OCI-LY3 (cell line): ENCODE measurements at regions not wholly inside any gene's neighbourhood (a gene's known extent, or its start where the extent isn't known, plus 50 kb on each side); places are given as distances from the start of the nearest gene placed in this dataset.

Source experiments
- H2AFZ ChIP-seq: fragments of 200-600, 300-600 bp; shearing (Covaris generic); 2 replicates; pipeline ENCODE4 v1.6.0; 2014; ENCODE audit warnings: antibody characterized with exemption, low read depth, low read length
- H3K27ac ChIP-seq: fragments of 200-600, 300-600 bp; sonication (generic); 2 replicates; pipeline ENCODE4 v1.5.1; 2014; ENCODE audit warnings: mild to moderate bottlenecking, low read length, moderate library complexity, mixed read lengths
- H3K27me3 ChIP-seq: fragments of 200-600, 300-600 bp; sonication (generic); 2 replicates; pipeline ENCODE4 v1.6.1; 2014; ENCODE audit warnings: low read depth, low read length, mixed read lengths
- H3K36me3 ChIP-seq: fragments of 200-600, 300-600 bp; sonication (generic); replicated peaks from 2 replicates; pipeline ENCODE3; 2014; ENCODE audit warnings: low read depth, low read length, mixed read lengths
- H3K4me1 ChIP-seq: fragments of 300-600, 200-600 bp; sonication (generic); 2 replicates; pipeline ENCODE4 v1.6.1; 2014; ENCODE audit warnings: low read length, mixed read lengths
- H3K4me2 ChIP-seq: fragments of 200-600, 300-600 bp; sonication (generic); 2 replicates; pipeline ENCODE4 v1.6.1; 2014; ENCODE audit warnings: low read length, mixed read lengths
- H3K4me3 ChIP-seq: fragments of 300-600, 200-600 bp; sonication (generic); 2 replicates; pipeline ENCODE4 v1.5.1; 2014; ENCODE audit warnings: antibody characterized with exemption, mild to moderate bottlenecking, low read length, moderate library complexity
- H3K79me2 ChIP-seq: fragments of 300-600, 200-600 bp; shearing (Covaris generic); 2 replicates; pipeline ENCODE4 v1.6.1; 2014; ENCODE audit warnings: mild to moderate bottlenecking, low read length, mixed read lengths
- H3K9ac ChIP-seq: fragments of 300-600, 200-600 bp; shearing (Covaris generic); 2 replicates; pipeline ENCODE4 v1.6.0; 2014; ENCODE audit warnings: mild to moderate bottlenecking, low read length, moderate library complexity
- H3K9me3 ChIP-seq: fragments of 200-600, 300-600 bp; shearing (Covaris generic); 2 replicates; pipeline ENCODE4 v1.6.1; 2014; ENCODE audit warnings: low read length, mixed read lengths; ENCODE audit not compliant: insufficient read depth
- H4K20me1 ChIP-seq: fragments of 200-600, 300-600 bp; sonication (generic); 2 replicates; pipeline ENCODE4 v1.6.1; 2016; ENCODE audit warnings: low read length, mixed read lengths; ENCODE audit not compliant: insufficient read depth
- CTCF ChIP-seq: fragments of 200-600, 300-600 bp; sonication (generic); IDR thresholded peaks from 2 replicates; pipeline ENCODE4 v1.5.1; 2014; ENCODE audit warnings: antibody characterized with exemption, low read length, low read depth
- EZH2phosphoT487 ChIP-seq: fragments of 200-600 bp; shearing (Covaris generic); IDR thresholded peaks from 2 replicates; pipeline ENCODE4 v1.6.1; 2018; ENCODE audit warnings: antibody characterized with exemption, mixed run types, low read depth

DNA sequence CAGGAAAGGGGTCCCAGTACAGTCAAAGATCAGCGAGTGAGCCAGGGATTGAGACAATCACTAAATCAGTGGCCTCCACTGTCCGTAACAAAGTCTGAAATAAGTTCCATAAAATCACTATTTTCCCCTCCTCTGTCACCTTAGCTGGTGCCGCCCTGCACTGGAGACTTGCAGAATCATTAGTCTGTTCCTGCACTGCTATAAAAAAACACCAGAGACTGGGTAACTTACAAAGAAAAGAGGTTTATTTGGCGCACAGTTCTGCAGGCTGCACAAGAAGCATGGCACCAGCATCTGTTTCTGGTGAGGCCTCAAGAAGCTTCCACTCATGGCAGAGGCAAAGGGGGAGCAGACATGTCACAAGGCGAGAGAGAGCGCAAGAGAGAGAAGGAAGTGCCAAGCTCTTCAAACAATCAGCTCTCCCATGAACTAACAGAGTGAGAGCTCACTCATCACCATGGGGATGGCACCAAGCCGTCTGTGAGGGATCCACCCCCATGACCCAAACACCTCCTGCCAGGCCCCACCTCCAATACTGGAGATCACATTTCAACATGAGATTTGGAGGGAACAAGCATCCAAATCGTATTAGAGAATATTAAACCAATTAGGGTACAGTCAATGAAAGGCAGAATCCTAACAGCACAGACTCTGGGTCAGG, 129.8 kb upstream of the TIAM1 start:
- Histone ChIP-seq H3K36me3 (no peaks in the 10 kb centered on the region), H4K20me1 (no peaks in the 10 kb centered on the region), H3K79me2 (no peaks in the 10 kb centered on the region), H3K4me1 (no peaks in the 10 kb centered on the region), H3K4me2 (no peak overlapping the region), H3K27ac (no peak overlapping the region), H3K4me3 (no peak overlapping the region), H2AFZ (no peak overlapping the region), H3K27me3 (peaks cover 5% of the 10 kb centered on the region; the same call in 1 of the 2 replicates), H3K9me3 (no peaks in the 10 kb centered on the region), H3K9ac (no peak overlapping the region)
- no peak for TF ChIP-seq CTCF
- TF ChIP-seq EZH2phosphoT487: no peak

DNA sequence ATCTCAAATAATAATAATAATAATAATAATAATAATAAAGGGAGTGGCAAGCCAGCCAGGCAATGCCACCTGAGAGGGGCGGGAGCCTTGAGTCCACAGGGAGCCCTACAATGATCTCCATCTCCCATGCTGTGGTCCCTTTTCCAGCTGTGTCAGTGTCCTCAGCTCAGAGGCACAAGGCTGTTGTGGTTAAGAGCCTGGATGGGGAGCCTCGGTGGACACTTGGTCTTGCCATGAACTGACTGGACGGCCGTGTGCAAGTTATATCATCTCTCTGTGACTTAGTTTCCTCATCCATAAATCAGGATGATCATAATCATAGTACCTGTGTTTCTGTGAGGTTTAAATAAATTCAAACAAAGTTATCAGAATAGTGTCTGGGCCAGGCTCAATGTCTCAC, 127.8 kb upstream of the TIAM1 start:
- no peak overlapping the region for H3K4me2 ChIP-seq
- H3K4me3 ChIP-seq: no peak overlapping the region
- no peak overlapping the region for H3K9ac ChIP-seq
- H3K27ac ChIP-seq: no peak overlapping the region
- no peaks in the 10 kb centered on the region for H3K4me1 ChIP-seq
- no peaks in the 10 kb centered on the region for H4K20me1 ChIP-seq
- no peaks in the 10 kb centered on the region for H3K36me3 ChIP-seq
- no peaks in the 10 kb centered on the region; the same call in 1 of the 2 replicates for H3K27me3 ChIP-seq
- no peak overlapping the region for H2AFZ ChIP-seq
- H3K79me2 ChIP-seq: no peaks in the 10 kb centered on the region
- no peak for TF ChIP-seq CTCF
- TF ChIP-seq EZH2phosphoT487: no peak
- no peaks in the 10 kb centered on the region for H3K9me3 ChIP-seq

- H2AFZ ChIP-seq: no peak overlapping the region
- H3K4me2 ChIP-seq: no peak overlapping the region
- no peak overlapping the region for H3K4me3 ChIP-seq
- H3K27me3 ChIP-seq: no peaks in the 10 kb centered on the region
- H3K9ac ChIP-seq: no peak overlapping the region
- H4K20me1 ChIP-seq: no peaks in the 10 kb centered on the region
- no peaks in the 10 kb centered on the region for H3K4me1 ChIP-seq
- no peaks in the 10 kb centered on the region for H3K9me3 ChIP-seq
- TF ChIP-seq EZH2phosphoT487 (no peak), CTCF (no peak)
- H3K36me3 ChIP-seq: no peaks in the 10 kb centered on the region
- H3K79me2 ChIP-seq: no peaks in the 10 kb centered on the region
- no peak overlapping the region for H3K27ac ChIP-seq
Measured at GRCh38 chr21:31470896-31471694, 127.0 kb upstream of the TIAM1 start.

GRCh38 chr21:31460980-31461379, 116.9 kb upstream of the TIAM1 start:
- H3K79me2 ChIP-seq: no peaks in the 10 kb centered on the region
- H3K27ac ChIP-seq: no peak overlapping the region
- H3K36me3 ChIP-seq: no peaks in the 10 kb centered on the region
- H3K27me3 ChIP-seq: peaks cover 10% of the 10 kb centered on the region; the same call in 1 of the 2 replicates
- H3K4me1 ChIP-seq: peaks cover 7% of the 10 kb centered on the region; the same call in 1 of the 2 replicates
- H3K4me2 ChIP-seq: no peak overlapping the region
- TF ChIP-seq CTCF (no peak), EZH2phosphoT487 (no peak)
- H3K9me3 ChIP-seq: no peaks in the 10 kb centered on the region
- H3K9ac ChIP-seq: no peak overlapping the region
- H2AFZ ChIP-seq: no peak overlapping the region
- no peaks in the 10 kb centered on the region for H4K20me1 ChIP-seq
- H3K4me3 ChIP-seq: no peak overlapping the region
